Left colon (tissue), 2 donors: ENCODE measurements at regions not wholly inside any gene's neighbourhood (a gene's known extent, or its start where the extent isn't known, plus 50 kb on each side); places are given as distances from the start of the nearest gene placed in this dataset.

Experiments used
- ATAC-seq: fragments of 200-7000 bp; cut with Tn5 transposase; one replicate; pipeline ENCODE4 v1.9.1; 2020; ENCODE audit warnings: mild to moderate bottlenecking, moderate library complexity
- DNase-seq, 2 donors: peaks; one replicate each; pipeline ENCODE4 v3.0.0-alpha.2; 2020
- intact Hi-C, 2 donors: fragments of 100-400 bp; cut with DNase I in 1 of 2; cut with micrococcal nuclease in 1 of 2; formaldehyde crosslinking; loops; one replicate each; pipeline versions ENCODE4 v1.11.2 to v1.14.0; 2022; cut with DNase I, micrococcal nuclease
- donor health status: DM: no; HTN: no; CAD: no.
- donor health status: DM: yes; HTN: yes; CAD: no.

DNA sequence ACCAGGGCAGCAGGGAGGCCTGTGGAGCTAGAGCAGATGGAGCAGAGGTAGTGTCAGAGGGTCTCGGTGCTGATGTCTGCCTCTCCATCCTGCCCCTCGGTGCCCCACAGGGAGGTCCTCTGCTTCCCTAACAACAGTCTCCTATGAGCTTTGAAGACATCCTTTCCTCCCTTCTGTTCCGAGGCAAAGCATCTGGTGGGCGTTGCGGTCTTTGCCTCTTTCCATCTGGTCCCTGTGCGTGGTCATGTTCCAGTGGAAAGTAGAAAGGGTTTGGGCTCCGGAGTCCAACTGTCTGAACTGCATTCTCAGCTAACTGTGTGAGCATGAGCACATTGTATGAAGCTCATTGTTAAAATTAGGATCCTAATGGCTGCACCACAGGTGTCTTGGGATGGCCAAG lies 370.6 kb downstream of the AACS start:
- no peak for ATAC-seq

DNA sequence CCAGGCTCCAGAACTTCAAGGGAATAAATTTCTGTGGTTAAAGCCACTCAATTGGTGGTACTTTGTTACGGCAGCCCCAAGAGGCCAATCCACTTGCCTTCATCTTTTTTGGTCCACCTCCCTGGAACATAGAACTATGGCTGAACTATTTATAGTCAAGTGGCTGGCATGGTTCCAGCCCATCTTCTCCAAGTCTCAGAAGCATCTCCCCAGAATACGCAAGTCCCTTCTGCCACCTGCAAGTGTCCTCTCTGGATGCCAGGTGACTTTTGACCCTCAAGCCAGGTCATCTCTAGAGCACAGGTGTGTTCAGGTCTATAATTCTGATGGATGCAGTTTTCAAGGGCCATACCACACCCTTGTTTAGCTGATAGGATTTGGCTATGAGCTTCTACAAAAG lies 371.5 kb downstream of the AACS start:
- ATAC-seq (no peak), DNase-seq (no peak)
- intact Hi-C loops = no loop called here

More for the DNA sequence above, 370.6 kb downstream of the AACS start:
- no peak for DNase-seq
- intact Hi-C loops = no loop called here

DNA sequence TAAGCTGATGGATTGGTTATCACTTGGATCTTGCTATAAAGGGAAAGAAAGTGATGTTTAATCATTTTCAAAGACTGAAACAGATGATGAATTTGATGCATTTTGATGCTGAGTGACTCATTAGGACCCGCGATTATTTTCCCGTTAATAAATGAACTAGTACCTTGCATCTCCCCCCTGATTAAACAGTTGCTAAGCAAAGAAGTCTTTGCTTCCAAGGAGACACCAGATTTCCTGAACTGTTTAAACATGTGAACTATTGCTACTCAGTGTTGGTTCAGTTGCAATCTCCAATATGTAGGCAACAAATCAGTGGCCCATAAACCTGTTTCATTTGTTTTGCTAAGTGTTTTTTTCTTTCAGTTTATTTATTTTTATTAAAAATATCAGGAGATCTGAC lies 375.2 kb downstream of the AACS start:
- intact Hi-C loops = no loop called here
- ATAC-seq (no peak), DNase-seq (no peak)

DNA sequence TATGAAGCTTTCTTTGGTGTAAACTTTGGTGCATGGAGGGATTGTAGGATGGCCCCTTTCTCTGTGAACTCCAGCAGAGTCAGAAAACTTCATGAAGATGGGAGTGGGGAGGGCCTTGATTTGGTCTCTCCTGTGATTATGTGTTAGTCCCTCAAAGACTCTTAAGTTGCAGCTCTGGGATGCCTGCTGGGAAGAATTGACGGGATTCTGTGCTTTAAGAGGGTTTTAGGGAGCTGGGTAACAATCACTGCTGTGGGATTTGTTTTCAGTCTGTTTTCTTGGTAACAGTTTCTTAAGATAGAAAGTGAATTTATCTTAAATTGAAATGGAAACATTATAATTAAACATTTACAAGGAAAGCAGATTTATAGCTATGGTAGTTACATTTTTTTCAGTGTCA lies 378.1 kb downstream of the AACS start:
- no peak for ATAC-seq
- intact Hi-C loops = no loop called here
- no peak for DNase-seq

DNA sequence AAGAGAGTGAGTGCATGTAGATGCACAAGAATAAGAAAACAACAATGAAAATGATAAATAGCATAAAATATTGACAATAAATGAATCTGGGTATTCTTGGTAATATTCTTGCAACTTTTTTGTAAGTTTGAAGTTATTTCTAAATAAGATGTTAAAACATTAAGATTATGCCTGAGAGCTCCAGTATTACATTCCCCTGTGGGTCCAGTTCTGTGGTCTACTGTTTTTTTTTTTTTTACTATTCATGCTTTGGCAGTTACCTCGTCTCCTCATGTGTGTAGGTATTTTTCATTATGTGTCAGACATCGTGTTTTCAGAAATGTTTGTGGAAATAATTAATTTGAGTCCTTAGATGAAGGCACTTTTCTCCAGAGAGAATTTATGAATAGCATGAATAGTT lies 386.2 kb downstream of the AACS start:
- ATAC-seq (no peak), DNase-seq (no peak)
- intact Hi-C loops = no loop called here

DNA sequence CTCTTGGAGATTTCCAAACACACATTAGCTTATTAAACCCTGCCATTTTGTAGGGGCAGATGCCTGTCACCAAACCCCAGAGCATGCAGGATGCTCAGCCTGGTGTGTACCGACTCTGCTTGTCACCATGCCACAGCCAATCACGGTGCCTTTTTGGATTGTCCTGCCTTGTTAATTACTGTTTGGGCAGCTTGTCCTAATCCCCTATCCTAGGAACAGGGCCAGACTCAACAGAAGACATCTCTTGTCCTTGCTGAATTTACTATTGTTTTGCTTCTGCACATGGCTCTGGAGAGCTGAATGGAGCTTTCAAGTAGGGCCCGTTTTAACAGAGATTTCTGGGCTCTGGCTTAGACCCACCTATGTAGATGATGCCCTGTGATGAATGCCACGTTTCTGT lies 388.5 kb downstream of the AACS start:
- intact Hi-C loops = no loop called here
- ATAC-seq (no peak), DNase-seq (no peak)

DNA sequence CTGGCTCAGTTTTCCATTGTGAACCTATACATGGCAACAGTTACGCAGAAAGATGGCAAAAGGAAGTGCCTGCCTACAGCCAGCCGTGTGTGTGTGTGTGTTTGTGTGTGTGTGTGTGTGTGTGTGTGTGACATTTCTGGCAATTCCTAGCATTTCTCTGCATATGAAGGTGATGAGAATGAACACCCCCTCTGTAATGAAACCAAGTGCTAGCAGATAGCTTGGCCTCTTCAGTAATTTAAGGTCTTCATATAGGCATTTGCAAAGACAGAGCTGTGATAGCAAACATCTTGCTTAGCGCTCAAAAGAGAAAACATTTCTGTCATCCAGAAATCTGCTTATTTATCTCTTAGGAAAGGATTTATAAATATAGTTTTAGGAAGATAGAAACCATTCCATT lies 389.1 kb downstream of the AACS start:
- ATAC-seq (no peak), DNase-seq (no peak)
- intact Hi-C loops = no loop called here

DNA sequence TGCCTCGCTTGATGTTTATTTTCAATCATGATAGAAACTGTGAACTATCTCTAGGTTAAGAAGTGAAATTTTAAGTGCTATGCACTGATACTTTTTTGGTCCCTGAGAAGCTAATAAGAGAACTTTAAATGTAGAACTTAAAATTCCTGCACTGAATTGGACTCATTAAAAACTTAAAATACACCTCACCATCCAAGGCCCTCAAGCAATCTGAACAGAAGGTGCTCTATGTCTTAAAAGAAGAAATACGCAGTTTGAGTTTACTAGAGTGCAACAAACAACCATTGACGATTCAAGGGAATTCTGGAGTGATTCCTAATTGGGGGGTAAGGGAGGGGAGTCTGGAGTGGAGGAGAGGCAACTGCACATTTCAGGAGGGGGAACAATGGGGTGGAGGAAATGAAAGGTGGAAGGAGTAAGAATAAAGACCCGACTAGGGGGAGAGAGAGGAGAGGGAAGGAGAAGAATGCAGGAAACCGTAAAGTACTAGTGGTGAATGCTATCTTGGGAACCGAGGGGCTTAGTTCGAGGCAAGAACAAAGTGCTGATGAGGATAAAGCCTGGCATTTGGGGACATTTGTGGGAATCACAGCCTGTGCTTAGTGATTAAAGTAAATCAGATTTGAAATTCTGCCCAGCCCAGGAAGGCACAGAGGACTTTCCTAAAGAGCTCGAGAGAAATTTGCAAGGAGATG lies 389.7 kb downstream of the AACS start:
- DNase-seq = no peak
- intact Hi-C loops = no loop called here
- ATAC-seq = no peak

DNA sequence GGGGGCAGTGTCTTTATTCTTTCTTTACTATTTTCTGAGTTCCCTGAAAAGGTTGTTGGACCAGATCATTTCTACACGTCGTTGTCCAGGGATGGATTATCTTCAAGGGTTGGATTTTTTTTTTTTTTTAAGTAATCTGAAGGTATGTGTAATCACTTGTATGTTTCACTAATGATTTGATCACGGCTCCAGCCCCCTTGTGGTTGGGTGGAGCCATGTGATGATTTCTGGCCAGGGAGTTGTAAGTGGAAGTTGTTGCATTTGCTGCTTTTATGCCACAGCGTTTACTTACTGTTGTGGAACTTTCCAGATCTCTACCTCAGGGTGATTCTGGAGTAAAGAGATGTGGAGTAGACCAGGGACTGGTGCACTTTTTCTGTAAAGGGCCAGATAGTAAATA lies 390.3 kb downstream of the AACS start:
- ATAC-seq (no peak), DNase-seq (no peak)
- intact Hi-C loops = no loop called here

DNA sequence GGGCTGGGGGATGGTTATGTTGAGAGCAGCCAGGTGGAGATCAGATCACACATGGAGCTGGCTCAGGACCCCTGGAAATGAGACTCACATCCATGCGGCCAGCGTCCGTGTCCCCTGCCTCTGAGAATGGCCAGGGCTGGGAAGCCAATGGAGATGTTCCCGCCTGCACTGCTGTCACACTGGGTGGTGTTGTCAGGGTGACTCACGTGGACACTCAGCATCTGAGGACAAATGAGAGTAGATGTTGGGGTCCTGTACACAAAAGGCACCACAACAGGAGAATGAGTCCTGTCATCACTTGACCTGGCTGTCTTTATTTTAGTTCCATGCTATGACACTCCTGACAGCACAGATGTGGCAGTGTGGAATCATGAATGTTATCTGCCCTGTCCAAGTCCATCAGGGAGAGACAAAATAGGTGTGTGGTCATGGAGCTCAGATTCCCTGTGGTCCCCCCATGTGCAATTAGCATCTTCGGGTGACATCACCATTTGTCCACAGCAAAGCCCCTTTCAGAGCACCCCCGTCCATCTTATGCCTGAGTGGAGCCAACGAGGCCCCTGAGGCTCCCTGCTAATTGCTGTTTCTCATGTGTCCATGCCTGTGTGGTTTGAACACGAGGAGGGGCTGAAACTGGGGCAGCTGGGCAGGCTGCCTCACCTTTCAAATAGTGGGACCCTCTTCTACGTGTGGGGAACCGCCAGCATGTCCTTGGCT lies 393.5 kb downstream of the AACS start:
- intact Hi-C loops = no loop called here
- ATAC-seq (no peak), DNase-seq (no peak)

DNA sequence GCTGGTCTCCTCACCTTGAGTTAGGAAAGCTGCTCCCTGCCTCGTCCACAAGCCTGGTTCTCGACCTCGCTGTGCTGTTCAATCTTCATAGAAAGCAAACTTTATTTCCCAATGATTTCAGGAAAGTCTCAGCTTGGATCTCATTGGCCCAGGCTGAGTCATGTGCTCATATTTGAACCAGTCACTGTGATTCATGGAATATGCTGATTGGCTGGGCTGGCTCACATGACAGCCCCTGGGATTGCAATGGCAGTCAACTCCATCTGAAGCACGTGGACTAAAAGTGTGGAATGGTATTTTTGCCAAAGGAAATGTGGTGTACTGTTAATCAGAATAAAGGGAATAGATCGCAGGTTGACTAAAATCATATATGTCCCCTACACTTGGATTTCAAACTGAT lies 396.6 kb downstream of the AACS start:
- DNase-seq = no peak
- no peak for ATAC-seq
- intact Hi-C loops = no loop called here

DNA sequence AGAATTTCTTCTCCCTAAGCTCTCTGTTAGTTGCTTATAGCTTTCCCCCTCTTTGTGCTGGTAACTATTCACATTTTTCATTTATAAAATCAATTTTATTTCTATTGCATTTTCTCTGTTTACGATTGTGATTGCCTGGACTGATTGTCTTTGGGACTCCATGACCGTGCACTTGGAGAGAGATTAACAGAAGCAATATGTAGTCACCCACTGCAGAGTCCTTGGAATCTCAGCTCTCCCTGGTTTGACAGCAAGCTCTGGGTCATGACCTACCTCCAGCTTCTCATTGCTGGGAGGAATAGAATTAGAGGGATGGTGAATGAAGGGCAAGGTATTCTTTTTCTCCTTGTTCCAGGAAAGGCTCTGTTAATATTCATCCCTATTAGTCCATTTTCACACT lies 398.2 kb downstream of the AACS start:
- DNase-seq = no peak
- no peak for ATAC-seq
- intact Hi-C loops = no loop called here

DNA sequence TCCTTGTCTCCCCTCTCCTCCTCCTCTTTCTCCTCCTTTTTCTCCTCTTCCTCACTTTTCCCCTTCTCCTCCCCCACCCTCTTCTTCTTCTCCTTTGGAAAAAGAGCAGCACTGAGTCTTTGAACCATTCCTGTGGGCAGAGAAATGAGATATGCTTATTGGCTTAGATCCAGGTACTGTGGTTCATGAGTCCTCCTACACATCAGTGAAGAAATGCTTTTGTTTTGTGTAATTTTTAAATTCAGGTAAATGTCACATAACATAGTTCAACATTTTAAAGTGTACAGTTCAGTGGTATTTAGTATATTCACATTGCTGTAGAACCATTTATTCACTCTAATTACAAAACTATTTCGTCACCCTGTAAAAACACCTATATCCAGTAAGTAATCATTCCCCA lies 402.1 kb downstream of the AACS start:
- intact Hi-C loops = no loop called here
- ATAC-seq (no peak), DNase-seq (no peak)

DNA sequence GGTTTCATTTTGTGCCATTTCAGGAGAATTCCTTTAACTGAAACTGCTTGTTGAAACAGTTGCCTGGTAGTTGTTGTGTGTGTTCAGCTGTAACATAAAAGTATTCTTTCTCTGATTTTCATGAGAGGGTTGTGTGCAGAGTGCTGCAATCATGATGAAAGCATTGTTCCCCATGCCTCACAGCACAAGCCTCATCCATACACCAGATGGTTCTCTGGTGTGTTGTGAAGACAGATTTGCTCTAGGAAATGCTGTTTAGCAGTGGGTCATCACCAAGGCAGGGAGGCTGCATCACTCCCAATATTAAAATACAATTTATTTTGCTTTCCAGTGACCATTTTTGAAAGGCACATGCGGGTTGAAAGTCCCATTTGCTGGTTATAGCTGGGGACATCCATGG lies 404.4 kb downstream of the AACS start:
- intact Hi-C loops = no loop called here
- ATAC-seq (no peak), DNase-seq (no peak)

DNA sequence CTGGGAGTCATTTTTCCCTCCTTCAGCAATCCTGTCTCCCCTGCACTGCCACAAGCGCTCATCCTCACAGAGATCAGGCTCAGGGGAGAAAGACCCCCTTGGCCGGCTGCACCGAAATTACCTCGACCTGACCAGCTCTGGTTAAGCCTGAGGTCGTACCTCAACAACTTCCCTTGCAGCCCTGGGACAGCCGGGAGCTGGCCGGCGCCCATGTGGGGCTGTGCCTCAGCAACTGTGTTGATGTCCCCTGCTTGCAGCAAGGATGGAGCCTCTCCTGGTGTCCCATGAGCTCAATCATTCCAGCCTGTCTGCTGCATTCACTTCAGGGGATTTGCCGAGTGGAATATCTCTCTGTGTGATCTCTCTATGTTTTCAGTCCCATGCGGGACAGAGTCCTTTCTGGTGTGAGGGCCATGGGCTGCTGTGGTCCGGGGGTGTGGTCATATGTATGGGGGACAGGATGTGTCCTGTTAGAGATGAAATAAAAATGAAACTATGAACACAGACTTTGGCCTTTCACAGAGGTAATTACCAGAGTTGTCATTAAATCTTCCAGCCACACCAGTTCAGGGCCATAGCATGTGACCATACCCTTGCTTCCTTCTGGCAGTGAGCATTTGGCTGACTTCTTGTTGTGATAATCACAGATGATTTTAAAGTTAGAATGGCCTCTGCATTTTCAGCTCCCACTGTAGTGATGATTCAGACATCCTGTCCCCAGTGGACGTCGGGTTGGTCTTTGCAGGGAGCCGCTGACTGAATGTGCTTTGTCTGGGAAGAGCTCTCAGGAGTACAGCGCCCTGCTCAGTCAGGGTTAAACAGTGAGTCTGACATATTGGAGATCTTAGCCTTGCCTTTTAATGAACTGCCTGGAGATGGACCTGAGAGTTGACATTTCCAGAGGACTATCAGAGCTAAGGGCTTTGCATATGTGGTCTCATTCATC lies 405.9 kb downstream of the AACS start:
- intact Hi-C loops = no loop called here
- peak; percentile 99 for ATAC-seq
- peak in 1 of 2 donors; percentile 18 for DNase-seq

DNA sequence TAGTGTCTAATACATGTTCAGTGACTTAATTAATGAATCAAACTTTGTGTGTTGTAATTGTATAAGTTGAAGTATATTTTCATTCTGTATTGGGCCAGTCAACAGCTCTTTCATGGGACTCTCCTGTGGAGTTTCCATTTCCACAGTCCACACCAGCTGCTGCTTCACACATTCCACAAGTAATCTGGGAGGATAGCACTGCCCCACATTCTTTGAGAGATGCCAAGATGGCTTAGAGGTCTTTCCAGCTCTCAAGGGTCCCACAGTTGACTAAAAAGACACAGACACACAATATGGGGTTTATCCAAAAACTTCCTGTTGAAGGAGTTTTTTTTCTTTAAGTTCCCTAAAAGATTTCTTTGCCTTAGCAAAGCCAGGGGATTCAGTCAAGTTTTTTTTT lies 408.3 kb downstream of the AACS start:
- DNase-seq = no peak
- no peak for ATAC-seq
- intact Hi-C loops = no loop called here

DNA sequence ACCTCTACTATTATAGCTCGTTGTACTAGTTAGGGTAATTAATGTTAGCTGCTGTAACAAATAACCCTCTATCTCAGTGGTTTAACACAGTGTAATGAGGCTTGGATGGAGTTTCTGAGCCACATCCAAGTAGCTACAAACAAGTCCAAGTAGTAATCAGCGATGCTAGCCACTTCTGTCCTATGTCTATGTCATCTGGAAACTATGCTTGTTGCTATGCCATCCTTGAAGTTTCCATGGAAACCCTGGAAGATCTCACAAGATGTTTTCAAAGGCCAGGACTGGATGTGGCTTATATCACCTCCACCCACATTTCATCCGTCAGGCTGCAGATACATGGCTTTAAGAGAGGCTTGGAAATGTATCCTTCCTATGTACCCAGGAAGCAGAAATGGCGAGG lies 422.1 kb downstream of the AACS start:
- no peak for DNase-seq
- intact Hi-C loops = no loop called here
- no peak for ATAC-seq

DNA sequence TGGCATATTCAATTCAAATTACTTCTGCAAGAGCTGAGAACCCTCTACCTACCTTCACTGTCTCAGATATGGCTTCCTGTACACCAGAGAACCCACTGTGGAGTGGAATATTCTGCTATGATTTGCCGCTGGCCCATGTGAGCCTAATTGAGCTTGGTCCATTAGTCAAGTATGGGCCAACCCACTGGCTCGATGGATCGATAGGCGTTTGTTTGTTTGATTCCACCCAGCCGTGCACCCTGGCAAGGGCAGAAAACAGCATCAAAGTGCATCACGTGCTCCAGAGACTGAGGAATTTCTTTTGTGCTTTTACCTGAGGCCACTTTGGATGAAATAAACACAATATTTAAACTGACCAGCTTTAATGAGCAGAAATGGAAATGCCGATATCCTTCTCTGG lies 426.3 kb downstream of the AACS start:
- ATAC-seq (no peak), DNase-seq (no peak)
- intact Hi-C loops = no loop called here

DNA sequence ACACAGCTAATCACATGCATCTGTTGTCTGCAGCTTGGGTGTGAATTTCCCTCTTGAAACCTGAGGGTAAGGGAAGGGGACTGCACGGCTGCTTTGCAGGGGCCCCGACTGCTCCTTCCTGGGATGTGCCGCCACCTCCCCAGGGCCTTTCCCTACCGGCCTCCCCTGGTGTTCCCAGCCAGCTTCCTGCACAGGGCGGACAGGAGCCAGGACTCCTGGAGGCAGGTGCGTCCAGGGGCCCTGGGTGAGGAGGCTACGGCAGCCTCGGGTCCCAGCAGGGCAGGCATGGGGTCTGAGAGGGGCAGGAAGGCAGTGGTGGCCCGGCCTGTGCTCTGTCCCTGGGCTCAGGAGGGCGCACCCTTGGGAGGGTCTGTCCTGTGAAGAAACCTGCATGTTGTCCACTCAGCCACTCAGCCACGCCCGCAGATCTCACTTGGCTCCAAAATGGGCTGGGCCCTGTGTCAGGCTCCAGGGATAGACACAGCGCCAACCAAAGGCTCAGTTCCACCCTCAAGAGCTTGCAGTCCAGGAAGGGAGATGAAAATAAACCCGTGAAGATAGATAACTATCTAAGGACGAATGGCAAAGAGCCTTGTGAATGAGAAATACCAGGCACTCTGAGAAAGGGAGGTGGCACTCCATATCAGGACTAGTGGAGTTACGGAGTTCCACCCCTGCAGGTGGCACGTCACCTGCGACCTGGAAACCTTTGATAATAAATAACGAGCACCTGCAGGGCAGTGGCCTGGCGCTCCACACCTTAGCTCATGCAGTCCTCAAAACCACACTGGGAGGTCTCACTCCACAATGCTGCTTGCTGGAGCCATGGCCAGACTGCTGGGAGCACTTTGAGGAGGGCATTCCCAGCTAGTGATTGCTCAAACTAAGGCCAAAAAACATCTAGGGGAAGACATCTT lies 427.4 kb downstream of the AACS start:
- intact Hi-C loops = no loop called here
- DNase-seq (peak in 1 of 2 donors; percentile 5), ATAC-seq (peak; percentile 44)
